NCI-H2227 treated with DMSO at 0.1 percent for 48 hours (cell line): ENCODE measurements at regions not wholly inside any gene's neighbourhood (a gene's known extent, or its start where the extent isn't known, plus 50 kb on each side); places are given as distances from the start of the nearest gene placed in this dataset.
"Not testable (repeated sequence)": the region's sequence is repeated elsewhere in the genome, so short reads cannot be mapped to it uniquely, and the experiment has no call there.

Source experiments
- DNase-seq: peaks from one replicate; lab custom pipeline; 2025; lab: John Stamatoyannopoulos, UW

GRCh38 chr5:165404917-165405316 is 1899.5 kb downstream of the MAT2B start:
- DNase-seq = no peak

DNA sequence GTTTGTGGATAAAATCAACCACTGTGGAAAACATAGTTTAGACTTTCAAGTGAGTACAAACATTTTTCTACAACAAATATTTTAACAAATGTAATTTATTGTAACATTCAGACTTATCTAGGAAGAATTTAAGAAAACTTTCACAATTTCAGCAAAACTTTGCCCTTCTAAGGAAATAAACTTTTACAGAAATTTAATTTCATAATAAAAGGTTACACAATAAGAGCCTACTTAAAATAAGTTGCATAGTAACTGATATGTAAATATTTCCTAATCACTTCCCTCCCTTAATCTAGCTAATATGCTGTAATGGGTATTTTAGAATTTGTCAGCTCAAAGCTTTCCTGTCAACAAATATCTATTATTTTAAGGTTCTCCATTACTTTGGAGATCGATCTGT is 1899.9 kb downstream of the MAT2B start:
- no peak for DNase-seq

- no peak for DNase-seq
Measured at GRCh38 chr5:165407352-165407751, 1901.9 kb downstream of the MAT2B start.

DNA sequence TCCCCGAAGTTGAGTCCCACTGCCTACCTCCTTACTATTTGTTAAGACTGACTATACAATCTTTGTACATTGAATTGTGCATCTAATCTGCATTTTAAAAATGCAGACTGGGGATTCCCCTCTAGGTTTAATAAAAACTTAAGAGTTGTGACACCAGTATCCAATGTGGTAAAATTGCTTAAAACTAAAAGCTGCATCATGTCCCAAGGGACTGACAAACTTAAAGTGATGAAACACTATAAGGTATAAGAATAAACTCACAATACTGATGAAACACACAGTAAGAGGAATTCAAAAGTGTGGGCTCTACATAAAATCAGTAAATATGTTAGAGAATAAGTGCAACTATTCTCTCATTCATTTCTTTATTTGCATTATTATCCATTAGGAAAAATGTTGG is 1905.1 kb downstream of the MAT2B start:
- DNase-seq = no peak

GRCh38 chr5:165411532-165411931 is 1906.1 kb downstream of the MAT2B start:
- not testable (repeated sequence) for DNase-seq

GRCh38 chr5:165420493-165420892 is 1915.1 kb downstream of the MAT2B start:
- DNase-seq = no peak

- no peak for DNase-seq
Measured at GRCh38 chr5:165423697-165424299, 1918.4 kb downstream of the MAT2B start.

DNA sequence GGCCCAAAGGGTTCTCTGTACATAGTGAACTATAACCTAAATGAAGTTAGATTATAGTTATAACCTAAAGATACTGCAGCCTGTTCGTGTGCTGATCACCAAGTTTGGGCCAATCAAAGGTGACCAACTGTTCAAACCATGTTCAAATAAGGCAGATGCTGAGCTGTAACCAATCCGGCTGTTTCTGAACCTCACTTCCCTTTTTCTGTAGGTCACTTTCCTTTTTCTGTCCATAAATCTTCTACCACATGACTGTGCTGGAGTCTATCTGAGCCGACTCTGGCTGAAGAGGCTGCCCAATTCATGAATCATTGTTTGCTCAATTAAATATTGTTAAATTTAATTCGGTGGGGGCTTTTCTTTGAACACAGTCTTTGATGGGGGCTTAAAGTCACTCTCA is 1920.2 kb downstream of the MAT2B start:
- no peak for DNase-seq

DNA sequence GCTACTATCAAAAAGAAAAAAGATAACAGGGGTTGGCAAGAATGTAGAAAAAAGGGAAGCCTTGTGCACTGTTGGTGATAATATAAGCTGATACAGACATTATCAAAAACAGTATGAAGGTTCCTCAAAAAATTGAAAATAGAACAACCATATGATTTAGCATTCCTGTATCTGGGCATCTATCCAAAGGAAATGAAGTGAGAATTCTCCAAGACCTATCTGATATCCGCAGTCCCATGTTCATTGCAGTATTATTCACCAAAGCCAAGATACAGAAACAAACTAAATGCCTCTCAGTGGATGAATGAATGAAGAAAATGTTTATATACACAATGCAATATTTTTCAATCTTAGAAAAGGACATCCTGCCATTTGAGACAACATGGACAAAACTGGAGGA is 1943.3 kb downstream of the MAT2B start:
- no peak for DNase-seq

GRCh38 chr5:165457859-165458481 is 1952.6 kb downstream of the MAT2B start:
- no peak for DNase-seq

DNA sequence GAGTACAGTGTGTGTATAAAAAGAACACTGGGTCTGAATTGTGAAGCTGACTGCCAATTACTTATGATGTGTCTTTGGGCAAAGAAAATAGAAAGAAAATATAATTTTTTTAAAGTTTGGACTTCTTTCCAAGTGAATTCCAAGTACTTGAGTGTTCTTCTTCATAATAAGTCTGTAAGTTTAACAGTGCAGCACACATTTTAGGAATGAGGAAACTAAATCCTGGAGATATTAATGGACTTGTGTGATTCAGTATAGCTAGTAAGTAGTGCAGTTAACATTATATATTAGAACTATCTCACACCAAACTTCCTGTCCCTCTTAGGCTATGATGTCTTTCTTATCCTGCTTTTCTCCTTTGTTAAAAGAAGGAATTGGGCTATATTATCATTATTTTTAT is 1953.8 kb downstream of the MAT2B start:
- no peak for DNase-seq

GRCh38 chr5:165460911-165461310 is 1955.5 kb downstream of the MAT2B start:
- no peak for DNase-seq

DNA sequence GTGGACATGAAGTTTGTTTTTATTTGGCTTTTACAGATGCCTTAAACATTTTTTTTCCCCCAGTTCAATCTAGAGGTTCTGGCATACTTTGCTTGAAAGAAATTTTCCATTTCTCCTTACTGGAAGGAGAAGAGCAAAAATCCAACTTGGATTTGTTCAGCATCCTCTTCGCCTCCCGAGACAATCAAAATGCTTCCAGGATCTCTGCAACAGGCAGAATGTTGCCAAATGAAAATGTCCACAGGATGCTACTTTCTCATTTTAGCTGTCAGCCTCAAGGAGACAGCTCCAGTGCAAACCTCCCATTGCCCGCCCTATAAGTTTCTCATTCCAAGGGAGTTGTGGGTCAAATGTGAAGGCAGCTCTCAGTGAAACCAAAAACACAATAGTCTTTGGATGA is 1972.1 kb downstream of the MAT2B start:
- DNase-seq = no peak

DNA sequence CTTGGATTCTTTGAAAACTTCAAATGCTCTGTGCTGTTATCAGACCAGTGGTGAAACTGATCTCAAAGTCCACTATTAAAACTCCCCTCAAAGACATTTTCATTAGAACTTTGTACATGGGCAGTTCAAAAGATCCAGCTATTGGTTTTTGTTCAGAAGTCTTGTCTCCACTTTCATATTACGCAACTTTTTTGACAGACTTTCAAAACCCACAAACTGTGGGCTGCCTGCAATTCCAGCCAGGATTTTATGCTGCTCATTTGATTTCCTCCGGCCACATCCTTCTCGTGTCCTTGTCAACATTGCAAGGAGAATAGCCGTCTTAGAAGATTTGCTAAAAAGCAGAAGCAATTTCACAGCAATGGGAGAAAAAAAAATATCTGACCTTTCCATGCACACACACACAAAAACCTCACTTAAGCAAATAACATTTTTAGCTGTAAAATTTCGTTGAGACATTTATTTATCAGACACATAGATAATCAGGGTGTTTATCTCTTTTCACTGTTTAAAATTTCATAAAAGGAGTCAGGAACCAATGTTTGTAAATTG is 1990.5 kb downstream of the MAT2B start:
- DNase-seq = no peak

- DNase-seq = no peak
Measured at GRCh38 chr5:165497707-165498106, 1992.3 kb downstream of the MAT2B start.

- DNase-seq = no peak
Measured at GRCh38 chr5:165502893-165503691, 1997.7 kb downstream of the MAT2B start.

GRCh38 chr5:165504674-165505073 is 1999.3 kb downstream of the MAT2B start:
- no peak for DNase-seq

DNA sequence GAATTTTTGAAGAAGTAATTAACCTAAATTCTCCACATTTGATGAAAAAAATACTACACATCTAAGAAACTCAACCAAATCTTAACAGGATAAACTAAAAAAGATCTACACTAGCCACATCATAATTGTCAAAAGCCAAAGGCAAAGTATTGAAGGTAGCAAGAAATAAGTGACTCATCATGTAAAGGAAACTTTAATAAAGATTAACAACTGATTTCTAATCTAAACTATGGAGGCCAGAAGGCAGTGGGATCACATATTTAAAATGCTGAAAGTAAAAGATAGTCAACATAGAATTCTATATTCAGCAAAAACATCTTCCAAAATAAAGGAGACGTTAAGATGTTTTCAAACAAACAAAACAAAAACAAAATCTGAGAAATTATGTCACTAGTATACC is 2002.9 kb downstream of the MAT2B start:
- no peak for DNase-seq

GRCh38 chr5:165508861-165509260 is 2003.4 kb downstream of the MAT2B start:
- no peak for DNase-seq

- DNase-seq = no peak
Measured at GRCh38 chr5:165521816-165522610, 2016.6 kb downstream of the MAT2B start.

DNA sequence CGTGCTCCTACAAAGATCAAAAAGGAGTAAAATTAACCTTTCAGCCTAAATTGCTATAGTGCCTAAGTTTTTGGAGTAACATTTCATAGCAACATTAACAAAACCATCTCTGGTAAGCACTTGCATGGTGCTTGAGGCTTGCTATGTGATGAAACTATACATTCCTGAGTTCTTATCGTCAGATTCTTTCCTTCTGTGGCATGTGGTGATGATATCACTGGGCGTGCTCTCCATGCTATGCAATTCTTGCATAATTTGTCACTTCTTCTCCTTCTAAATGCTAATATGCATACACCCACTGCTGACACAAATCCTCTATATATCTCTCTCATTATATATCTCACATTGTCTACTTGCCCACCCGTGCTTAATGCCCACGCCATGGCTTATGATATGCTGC is 2019.9 kb downstream of the MAT2B start:
- no peak for DNase-seq

- DNase-seq = no peak
Measured at GRCh38 chr5:165526357-165526756, 2020.9 kb downstream of the MAT2B start.
